Heart right ventricle (tissue), 16 donors: ENCODE measurements at regions not wholly inside any gene's neighbourhood (a gene's known extent, or its start where the extent isn't known, plus 50 kb on each side); places are given as distances from the start of the nearest gene placed in this dataset.

Experiments
- ATAC-seq, 8 donors: fragments of 200-7000 bp; cut with Tn5 transposase; one replicate each; pipeline ENCODE4 v1.9.1; 2020; ENCODE audit warnings: mild to moderate bottlenecking in 8 of 8, moderate library complexity in 8 of 8, moderate number of reproducible peaks in 1 of 8
- DNase-seq, 2 donors: peaks; one replicate each; pipeline ENCODE4 v3.0.0-alpha.2; 2020
- H3K27ac ChIP-seq, 10 donors: fragments of 200-600 bp; sonication (generic) in 2 of 10; one replicate each; pipeline versions ENCODE4 v1.5.0 to v1.8.0; 2020 to 2022; ENCODE audit warnings: mild to moderate bottlenecking in 3 of 10
- H3K27me3 ChIP-seq, 7 donors: fragments of 200-600 bp; one replicate each; pipeline ENCODE4 v1.8.0; 2021 to 2022; ENCODE audit warnings: mild to moderate bottlenecking in 2 of 7
- H3K36me3 ChIP-seq, 9 donors: fragments of 200-600 bp; sonication (generic) in 1 of 9; one replicate each; pipeline versions ENCODE4 v1.5.0 to v1.8.0; 2020 to 2022; ENCODE audit warnings: mild to moderate bottlenecking in 2 of 9
- H3K4me1 ChIP-seq, 9 donors: fragments of 200-600 bp; sonication (generic) in 1 of 9; one replicate each; pipeline versions ENCODE4 v1.5.0 to v1.8.0; 2020 to 2022; ENCODE audit warnings: mild to moderate bottlenecking in 4 of 9
- H3K4me3 ChIP-seq, 10 donors: fragments of 200-600 bp; sonication (generic) in 2 of 10; one replicate each; pipeline versions ENCODE4 v1.5.0 to v1.8.0; 2020 to 2022; ENCODE audit warnings: mild to moderate bottlenecking in 7 of 10, moderate library complexity in 2 of 10
- H3K9me3 ChIP-seq, 11 donors: fragments of 200-600 bp in 10 of 11; sonication (generic) in 2 of 11; one replicate each; pipeline versions ENCODE4 v1.5.0 to v1.8.0; 2013 to 2022; ENCODE audit warnings: mild to moderate bottlenecking in 2 of 11, control low read depth in 1 of 11, moderate library complexity in 1 of 11
- WGBS, 2 donors: extraction: QIAGEN DNeasy Blood & Tissue Kit; methylation state at CpG; one replicate each; pipeline ENCODE4 v1.1.7; 2013; ENCODE audit warnings: inconsistent platforms in 1 of 2; 5-methylcytosine and 5-hydroxymethylcytosine counted together
- intact Hi-C, 10 donors: fragments of 100-400 bp; cut with DNase I; formaldehyde crosslinking; loops; one replicate each; pipeline versions ENCODE4 v1.11.1 to v1.14.2; 2022
- TF ChIP-seq, protein P1 (sequence below), 9 donors: fragments of 200-600 bp; sonication (generic) in 2 of 9; IDR thresholded peaks; one replicate each; pipeline versions ENCODE4 v1.5.0 to v1.8.0; 2021 to 2022; ENCODE audit warnings: antibody characterized with exemption in 9 of 9, mild to moderate bottlenecking in 5 of 9, moderate library complexity in 1 of 9
- donor health status: Arrhythmogenic right ventricular cardiomyopathy.
- donor health status: ischemic (EF 13 %, LVEDD 7.1; RV severe dilation, severe dysfunction).
- donor health status: healthy with polysubstance abuse.
- donor health status: DM: no; HTN: yes; CAD: no.
- donor health status: DM: no; HTN: no; CAD: no.
- donor health status: ischemic (EF 25% LVEDD 6.9; RV normal size, moderate dysfunction).
- donor health status: ischemic (EF 25% LVEDD 5.7; RV mildly dilated, moderate dysfunction).
- donor health status: healthy.
- donor health status: DM: yes; HTN: yes; CAD: no.
- donor health status: Ischemic cardiomyopathy.
- donor health status: ischemic (EF 35%, LVEDD 5.7; RV mildly dilated, moderate dysfunction).
- donor health status: nonischemic (EF 11% LVEDD 7.7; RV severe dilation, severe dysfunction).
- donor health status: DM: yes; HTN: yes; CAD: no.
- donor health status: PGD.
- donor health status: ischemic (EF 29% LVEDD 5.4; RV normal size, mild dysfunction).
- donor health status: nonischemic (EF 23%, LVEDD 6.1; RV moderate dilation, normal function).

- intact Hi-C loops, result no loop called here
- no peaks in the 10 kb centered on the region for H3K36me3 ChIP-seq
- ATAC-seq, result no peak
- no peak for DNase-seq
- H3K4me3 ChIP-seq, result no peak overlapping the region
- 86 to 94% methylated on average over 2 of the region's 2 CpGs for WGBS, 2 donors
- H3K27ac ChIP-seq, result no peak overlapping the region
- TF ChIP-seq, protein P1, sequence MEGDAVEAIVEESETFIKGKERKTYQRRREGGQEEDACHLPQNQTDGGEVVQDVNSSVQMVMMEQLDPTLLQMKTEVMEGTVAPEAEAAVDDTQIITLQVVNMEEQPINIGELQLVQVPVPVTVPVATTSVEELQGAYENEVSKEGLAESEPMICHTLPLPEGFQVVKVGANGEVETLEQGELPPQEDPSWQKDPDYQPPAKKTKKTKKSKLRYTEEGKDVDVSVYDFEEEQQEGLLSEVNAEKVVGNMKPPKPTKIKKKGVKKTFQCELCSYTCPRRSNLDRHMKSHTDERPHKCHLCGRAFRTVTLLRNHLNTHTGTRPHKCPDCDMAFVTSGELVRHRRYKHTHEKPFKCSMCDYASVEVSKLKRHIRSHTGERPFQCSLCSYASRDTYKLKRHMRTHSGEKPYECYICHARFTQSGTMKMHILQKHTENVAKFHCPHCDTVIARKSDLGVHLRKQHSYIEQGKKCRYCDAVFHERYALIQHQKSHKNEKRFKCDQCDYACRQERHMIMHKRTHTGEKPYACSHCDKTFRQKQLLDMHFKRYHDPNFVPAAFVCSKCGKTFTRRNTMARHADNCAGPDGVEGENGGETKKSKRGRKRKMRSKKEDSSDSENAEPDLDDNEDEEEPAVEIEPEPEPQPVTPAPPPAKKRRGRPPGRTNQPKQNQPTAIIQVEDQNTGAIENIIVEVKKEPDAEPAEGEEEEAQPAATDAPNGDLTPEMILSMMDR (IDR thresholded peaks at IDR 0.05), result no peak
- peaks cover 0 to 31% (median 0%) of the 10 kb centered on the region in 11 donors for H3K9me3 ChIP-seq
- peaks cover 0 to 4% (median 0%) of the 10 kb centered on the region in 7 donors for H3K27me3 ChIP-seq
- H3K4me1 ChIP-seq, result no peaks in the 10 kb centered on the region
These were observed 604.9 kb upstream of the NRG3 start for GRCh38 chr10:81270051-81270450.

GRCh38 chr10:81280497-81281479 lies 594.2 kb upstream of the NRG3 start:
- no peak for ATAC-seq
- H3K9me3 ChIP-seq, result peaks cover 0 to 7% (median 0%) of the 10 kb centered on the region in 11 donors
- H3K4me3 ChIP-seq, result no peak overlapping the region
- intact Hi-C loops, result no loop called here
- H3K4me1 ChIP-seq, result no peaks in the 10 kb centered on the region
- TF ChIP-seq, protein P1 (IDR thresholded peaks at IDR 0.05), result no peak
- DNase-seq, result no peak
- H3K36me3 ChIP-seq, result no peaks in the 10 kb centered on the region
- H3K27me3 ChIP-seq, result no peaks in the 10 kb centered on the region
- 64 to 70% methylated on average over 6 of the region's 6 CpGs for WGBS, 2 donors
- no peak overlapping the region for H3K27ac ChIP-seq

DNA sequence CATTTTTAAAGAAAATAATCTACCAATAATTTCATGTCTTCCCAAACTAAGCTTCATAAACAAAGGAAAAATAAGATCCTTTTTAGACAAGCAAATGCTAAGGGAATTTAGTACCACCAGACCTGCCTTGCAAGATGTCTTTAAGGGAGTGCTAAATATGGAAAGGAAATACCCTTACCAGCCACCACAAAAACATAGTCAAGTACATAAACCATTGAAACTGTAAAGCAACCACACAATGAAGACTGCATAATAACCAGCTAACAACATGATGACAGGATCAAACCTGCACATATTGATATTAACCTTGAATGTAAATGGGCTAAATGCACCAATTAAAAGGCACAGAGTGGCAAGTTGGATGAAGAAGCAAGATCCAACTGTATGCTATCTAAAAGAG lies 586.5 kb upstream of the NRG3 start:
- TF ChIP-seq, protein P1 (IDR thresholded peaks at IDR 0.05), result no peak
- Histone ChIP-seq H3K27me3 (no peaks in the 10 kb centered on the region), H3K36me3 (no peaks in the 10 kb centered on the region), H3K4me1 (no peaks in the 10 kb centered on the region), H3K9me3 (peaks cover 0 to 39% (median 7%) of the 10 kb centered on the region in 11 donors), H3K27ac (no peak overlapping the region), H3K4me3 (no peak overlapping the region)
- DNase-seq (no peak), ATAC-seq (no peak)
- intact Hi-C loops, result no loop called here

- intact Hi-C loops, result no loop called here
- ATAC-seq, result no peak
- Histone ChIP-seq H3K9me3 (peaks cover 0 to 17% (median 0%) of the 10 kb centered on the region in 11 donors), H3K4me3 (no peak overlapping the region), H3K4me1 (no peaks in the 10 kb centered on the region), H3K36me3 (no peaks in the 10 kb centered on the region), H3K27me3 (no peaks in the 10 kb centered on the region), H3K27ac (no peak overlapping the region)
- TF ChIP-seq, protein P1 (IDR thresholded peaks at IDR 0.05), result no peak
- WGBS, 2 donors, result 87% methylated on average over 4 of the region's 4 CpGs
- DNase-seq, result no peak
These were observed 577.7 kb upstream of the NRG3 start for GRCh38 chr10:81297292-81297691.
